ENCODE measurements at regions not wholly inside any gene's neighbourhood (a gene's known extent, or its start where the extent isn't known, plus 50 kb on each side); places are given as distances from the start of the nearest gene placed in this dataset.

DNA sequence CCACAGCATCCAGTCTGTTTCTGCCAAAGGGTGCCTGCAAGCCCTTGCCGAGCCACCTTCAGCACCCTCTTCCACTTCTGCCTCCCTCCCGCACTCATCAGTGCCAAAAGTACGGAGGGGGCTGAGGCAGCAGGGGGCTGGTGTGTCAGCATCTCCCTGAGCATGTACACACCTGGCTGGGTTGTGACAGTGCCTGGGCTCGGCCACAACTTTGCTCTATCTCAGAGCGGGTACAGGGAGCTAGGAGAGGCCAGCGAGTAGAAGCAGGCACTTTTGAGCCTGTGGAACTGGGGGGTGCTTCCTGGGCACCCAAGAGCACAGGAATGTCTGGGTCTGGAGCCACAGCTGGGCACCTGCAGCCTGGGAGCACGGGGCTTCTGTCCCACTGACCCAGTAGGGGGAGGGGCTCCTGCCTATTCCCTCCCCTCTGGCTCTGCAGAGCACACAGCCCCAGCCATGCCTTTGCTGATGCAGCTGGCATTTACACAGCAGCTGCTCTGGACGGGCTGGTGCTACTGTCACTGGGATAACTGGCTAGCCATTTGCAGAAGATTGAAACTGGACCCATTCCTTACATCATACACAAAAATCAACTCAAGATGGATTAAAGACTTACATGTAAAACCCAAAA, 319.8 kb upstream of the RRP15 start:
- peaks cover 13 to 14% of the 10 kb centered on the region in 2 donors for H3K9me3 ChIP-seq
- no peak for DNase-seq (ENCODE audit: low spot score in 2 of 2)
- H3K4me3 ChIP-seq = no peak overlapping the region
- TF ChIP-seq, protein P1, sequence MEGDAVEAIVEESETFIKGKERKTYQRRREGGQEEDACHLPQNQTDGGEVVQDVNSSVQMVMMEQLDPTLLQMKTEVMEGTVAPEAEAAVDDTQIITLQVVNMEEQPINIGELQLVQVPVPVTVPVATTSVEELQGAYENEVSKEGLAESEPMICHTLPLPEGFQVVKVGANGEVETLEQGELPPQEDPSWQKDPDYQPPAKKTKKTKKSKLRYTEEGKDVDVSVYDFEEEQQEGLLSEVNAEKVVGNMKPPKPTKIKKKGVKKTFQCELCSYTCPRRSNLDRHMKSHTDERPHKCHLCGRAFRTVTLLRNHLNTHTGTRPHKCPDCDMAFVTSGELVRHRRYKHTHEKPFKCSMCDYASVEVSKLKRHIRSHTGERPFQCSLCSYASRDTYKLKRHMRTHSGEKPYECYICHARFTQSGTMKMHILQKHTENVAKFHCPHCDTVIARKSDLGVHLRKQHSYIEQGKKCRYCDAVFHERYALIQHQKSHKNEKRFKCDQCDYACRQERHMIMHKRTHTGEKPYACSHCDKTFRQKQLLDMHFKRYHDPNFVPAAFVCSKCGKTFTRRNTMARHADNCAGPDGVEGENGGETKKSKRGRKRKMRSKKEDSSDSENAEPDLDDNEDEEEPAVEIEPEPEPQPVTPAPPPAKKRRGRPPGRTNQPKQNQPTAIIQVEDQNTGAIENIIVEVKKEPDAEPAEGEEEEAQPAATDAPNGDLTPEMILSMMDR (IDR thresholded peaks at IDR 0.05) = no peak
- TF ChIP-seq POLR2AphosphoS5 (IDR thresholded peaks at IDR 0.05) (no peak), POLR2A (IDR thresholded peaks at IDR 0.05) (no peak)
- intact Hi-C loops (cut with DNase I; ENCODE audit: low total_unique reads) = no loop called here
- no peaks in the 10 kb centered on the region for H3K27me3 ChIP-seq
- H3K27ac ChIP-seq = no peak overlapping the region
- H3K36me3 ChIP-seq = no peaks in the 10 kb centered on the region
- H3K4me1 ChIP-seq = no peaks in the 10 kb centered on the region

DNA sequence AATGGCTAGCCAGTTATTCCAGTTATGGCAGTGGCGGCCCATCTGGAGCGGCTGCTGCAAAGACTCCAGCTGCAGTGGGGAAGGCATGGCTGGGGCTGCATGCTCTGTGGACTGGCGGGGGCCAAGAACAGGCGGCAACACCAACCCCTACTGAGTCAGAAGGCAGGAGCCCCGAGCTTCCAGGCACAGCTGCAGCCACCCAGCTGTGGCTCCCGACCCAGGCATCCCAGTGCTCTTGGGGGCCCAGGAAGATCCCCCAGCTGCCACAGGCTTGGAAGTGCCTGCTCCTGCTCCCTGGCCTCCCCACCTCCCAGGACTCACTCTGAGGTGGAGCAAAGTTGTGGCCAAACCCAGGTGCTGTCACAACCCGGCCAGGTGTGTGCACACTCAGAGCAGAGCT, 317.0 kb upstream of the RRP15 start:
- Histone ChIP-seq H3K36me3 (no peaks in the 10 kb centered on the region), H3K27me3 (no peaks in the 10 kb centered on the region), H3K9me3 (peaks cover 13 to 14% of the 10 kb centered on the region in 2 donors), H3K27ac (no peak overlapping the region), H3K4me3 (no peak overlapping the region), H3K4me1 (no peaks in the 10 kb centered on the region)
- intact Hi-C loops (cut with DNase I; ENCODE audit: low total_unique reads) = no loop called here
- no peak for TF ChIP-seq POLR2AphosphoS5 (IDR thresholded peaks at IDR 0.05)
- TF ChIP-seq, protein P1 (IDR thresholded peaks at IDR 0.05) = no peak
- TF ChIP-seq POLR2A (IDR thresholded peaks at IDR 0.05) = no peak
- no peak for DNase-seq (ENCODE audit: low spot score in 2 of 2)

DNA sequence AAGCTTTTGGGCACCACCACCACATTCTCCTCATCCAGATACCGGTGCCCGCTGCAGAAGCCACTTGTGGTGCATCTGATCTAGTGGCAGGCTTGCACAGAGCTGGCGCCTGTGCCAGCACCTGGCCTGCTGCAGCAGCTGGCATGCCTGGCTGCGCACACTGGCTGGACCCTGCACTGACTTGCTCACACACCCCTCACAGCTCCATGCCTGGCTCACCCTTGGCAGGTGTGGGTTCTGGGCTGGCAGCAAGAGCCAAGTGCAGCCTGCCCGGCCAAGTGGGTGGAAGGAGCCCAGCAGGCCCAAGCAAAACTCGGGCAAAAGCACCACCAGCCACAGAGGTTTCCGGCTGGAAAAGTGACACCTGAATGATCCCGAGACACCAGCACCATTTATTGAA, 315.7 kb upstream of the RRP15 start:
- H3K9me3 ChIP-seq = peaks cover 13 to 14% of the 10 kb centered on the region in 2 donors
- no peak overlapping the region for H3K4me3 ChIP-seq
- H3K36me3 ChIP-seq = no peaks in the 10 kb centered on the region
- no peak for DNase-seq (ENCODE audit: low spot score in 2 of 2)
- intact Hi-C loops (cut with DNase I; ENCODE audit: low total_unique reads) = no loop called here
- no peak overlapping the region for H3K27ac ChIP-seq
- H3K27me3 ChIP-seq = no peaks in the 10 kb centered on the region
- TF ChIP-seq POLR2AphosphoS5 (IDR thresholded peaks at IDR 0.05) (no peak), POLR2A (IDR thresholded peaks at IDR 0.05) (no peak)
- TF ChIP-seq, protein P1 (IDR thresholded peaks at IDR 0.05) = no peak
- H3K4me1 ChIP-seq = no peaks in the 10 kb centered on the region

DNA sequence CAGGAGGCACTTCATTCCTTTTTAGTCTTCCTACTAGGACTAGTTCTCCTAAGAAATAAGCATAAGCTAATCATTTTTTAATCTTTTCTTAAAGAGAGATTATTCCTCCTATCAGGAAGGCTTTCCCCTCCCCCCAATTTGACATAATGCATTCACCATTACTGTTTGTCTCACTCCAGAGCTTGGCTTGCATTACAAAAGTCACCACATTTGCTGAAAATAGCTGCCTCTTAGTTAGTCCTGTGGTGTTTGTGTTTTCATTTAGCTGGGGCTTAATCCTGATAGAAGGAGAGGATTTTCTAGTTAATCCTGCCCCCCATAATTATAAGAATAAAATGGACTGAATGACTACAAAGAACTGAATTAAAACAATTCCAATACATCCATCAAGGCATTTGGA, 307.1 kb upstream of the RRP15 start:
- Histone ChIP-seq H3K36me3 (no peaks in the 10 kb centered on the region), H3K4me3 (no peak overlapping the region), H3K27ac (no peak overlapping the region), H3K9me3 (no peaks in the 10 kb centered on the region), H3K4me1 (no peaks in the 10 kb centered on the region), H3K27me3 (no peaks in the 10 kb centered on the region)
- no peak for DNase-seq (ENCODE audit: low spot score in 2 of 2)
- TF ChIP-seq, protein P1 (IDR thresholded peaks at IDR 0.05) = no peak
- TF ChIP-seq POLR2AphosphoS5 (IDR thresholded peaks at IDR 0.05) (no peak), POLR2A (IDR thresholded peaks at IDR 0.05) (no peak)
- intact Hi-C loops (cut with DNase I; ENCODE audit: low total_unique reads) = no loop called here

DNA sequence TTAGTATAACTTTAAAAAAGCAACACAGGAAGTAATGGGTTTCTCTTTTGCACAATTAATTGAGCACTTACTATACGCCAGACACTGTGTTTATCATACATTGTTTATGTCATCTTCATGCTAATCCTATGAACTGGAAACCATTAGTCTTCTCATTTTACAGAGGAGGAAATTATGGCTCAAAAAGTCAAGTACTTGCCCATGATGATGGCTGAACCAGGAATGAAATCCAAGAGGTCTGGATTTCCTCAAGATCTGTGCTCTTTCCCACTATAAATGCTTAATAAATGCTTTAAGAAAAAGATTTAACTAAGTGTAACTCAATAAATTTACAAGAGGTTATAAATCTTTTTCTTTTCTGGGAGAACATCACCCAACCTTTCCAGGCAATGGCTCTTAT, 303.7 kb upstream of the RRP15 start:
- DNase-seq (ENCODE audit: low spot score in 2 of 2) = no peak
- Histone ChIP-seq H3K27me3 (no peaks in the 10 kb centered on the region), H3K9me3 (no peaks in the 10 kb centered on the region), H3K36me3 (no peaks in the 10 kb centered on the region), H3K4me3 (no peak overlapping the region), H3K27ac (no peak overlapping the region), H3K4me1 (no peaks in the 10 kb centered on the region)
- intact Hi-C loops (cut with DNase I; ENCODE audit: low total_unique reads) = no loop called here
- TF ChIP-seq POLR2AphosphoS5 (IDR thresholded peaks at IDR 0.05) = no peak

Measured in breast epithelium (tissue), 4 donors.